ENCODE measurements at regions not wholly inside any gene's neighbourhood (a gene's known extent, or its start where the extent isn't known, plus 50 kb on each side); places are given as distances from the start of the nearest gene placed in this dataset.
A peak's percentile ranks its signal among the peaks of the same experiment; 100 is the strongest.

GRCh38 chr11:70567680-70568034 lies 169.3 kb downstream of the CTTN start (continued):
- TF ChIP-seq E2F8 (IDR thresholded peaks at IDR 0.05; ENCODE audit: low read depth, partially characterized antibody) (no peak), KDM4B (IDR thresholded peaks at IDR 0.05; ENCODE audit: borderline replicate concordance in 2 of 2, low read depth in 1 of 2) (no peak), L3MBTL2 (IDR thresholded peaks at IDR 0.05) (no peak), POLR3G (IDR thresholded peaks at IDR 0.05; ENCODE audit: extremely low read depth, insufficient read length, insufficient replicate concordance) (no peak)

GRCh38 chr11:70568035-70568813 lies 169.9 kb downstream of the CTTN start:
- Histone ChIP-seq H3K36me3 (ENCODE audit: control insufficient read depth, insufficient read depth, low read length) (no peaks in the 10 kb centered on the region), H3K4me3 (0 out of 2 replicates have a peak overlapping the region, but pooled peaks have one; percentile 22), H3K79me2 (ENCODE audit: control insufficient read depth, insufficient read depth, low read length) (no peaks in the 10 kb centered on the region), H3K27ac (ENCODE audit: extremely low read depth, low read depth, low read length) (no peak overlapping the region), H2AFZ (ENCODE audit: low read depth, low read length) (peak overlapping the region; percentile 77; the same call in 1 of the 2 replicates), H3K9ac (ENCODE audit: insufficient read depth in 1 of 2, low read depth in 2 of 2, low read length in 2 of 2) (no peak overlapping the region), H3K4me1 (replicated peaks in 1 of 2; ENCODE audit: control insufficient read depth in 2 of 2, insufficient read depth in 2 of 2, low read length in 2 of 2) (peaks cover 0 to 12% of the 10 kb centered on the region in 2 experiments; a peak in 2 of 5 replicates), H4K20me1 (replicated peaks; ENCODE audit: control insufficient read depth, insufficient read depth, low read length) (no peaks in the 10 kb centered on the region), H3K9me1 (ENCODE audit: control insufficient read depth, insufficient read depth, low read length) (no peaks in the 10 kb centered on the region), H3K27me3 (ENCODE audit: control insufficient read depth in 2 of 2, insufficient read depth in 2 of 2, low read length in 2 of 2) (peaks cover 12 to 62% of the 10 kb centered on the region in 2 experiments; a peak in 4 of 5 replicates), H3K4me2 (ENCODE audit: insufficient read depth, low read length) (peak overlapping the region; percentile 46), H3K9me3 (replicated peaks; ENCODE audit: control insufficient read depth, insufficient read depth, low read depth, low read length) (no peaks in the 10 kb centered on the region)
- WGBS (ENCODE audit: insufficient coverage, low coverage, missing lambda C conversion rate) = 2% methylated on average over 23 of the region's 26 CpGs
- no TSS peak for BruUV-seq (replicated peaks)
- FAIRE-seq (no peak), DNase-seq (ENCODE audit: extremely low read depth in 1 of 4, low spot score in 3 of 4) (peak; percentile 16 to 45 (median 38)), ATAC-seq (peak; percentile 69)
- ChIA-PET CTCF (ENCODE audit: low intra/inter-chr PET ratio) (no interaction called here), POLR2A (interaction anchor here (0.5 to 0.9 kb wide), 5 partner anchors 11 to 561 kb away, joined by 3 to 5 read pairs (median 4); no protein-coding TSS in a partner anchor)
- intact Hi-C loops (cut with micrococcal nuclease) = no loop called here
- in situ Hi-C loops (cut with MboI) = no loop called here
- no peak for TF ChIP-seq CBX3 (IDR thresholded peaks at IDR 0.05; ENCODE audit: borderline replicate concordance in 1 of 2, low read length in 2 of 2)
- peak in 1 of 3 experiments; percentile 7; a peak in 1 of 6 replicates for TF ChIP-seq CTCF (IDR thresholded peaks at IDR 0.05 in 2 of 3, conservative IDR thresholded peaks at IDR 0.05 in 1 of 3; ENCODE audit: insufficient read depth in 2 of 3, low read depth in 1 of 3, low read length in 3 of 3)
- peak; percentile 68 for TF ChIP-seq GABPA (tag; conservative IDR thresholded peaks at IDR 0.05; ENCODE audit: low read depth)
- peak in 1 of 2 experiments; percentile 11; a peak in 1 of 4 replicates for TF ChIP-seq RAD21 (CRISPR knock-in tag; conservative IDR thresholded peaks at IDR 0.05 in 1 of 2, IDR thresholded peaks at IDR 0.05 in 1 of 2)
- TF ChIP-seq BMI1 (IDR thresholded peaks at IDR 0.05; ENCODE audit: low read length) = no peak
- TF ChIP-seq ERF (CRISPR knock-in tag; IDR thresholded peaks at IDR 0.05) = no peak
- no peak for TF ChIP-seq ZNF408 (CRISPR knock-in tag; IDR thresholded peaks at IDR 0.05; ENCODE audit: low read depth)
- no peak for TF ChIP-seq POLR2AphosphoS2 (IDR thresholded peaks at IDR 0.05; ENCODE audit: low read length)
- TF ChIP-seq NFIX (CRISPR knock-in tag; IDR thresholded peaks at IDR 0.05; ENCODE audit: low read depth) = no peak
- TF ChIP-seq FOXM1 (IDR thresholded peaks at IDR 0.05; ENCODE audit: low read depth) = no peak
- no peak for TF ChIP-seq FOXM1 (CRISPR knock-in tag; IDR thresholded peaks at IDR 0.05; ENCODE audit: low read depth)
- TF ChIP-seq ZNF224 (CRISPR knock-in tag; IDR thresholded peaks at IDR 0.05) = no peak

All from K562 (cell line).